ENCODE measurements at regions not wholly inside any gene's neighbourhood (a gene's known extent, or its start where the extent isn't known, plus 50 kb on each side); places are given as distances from the start of the nearest gene placed in this dataset.
"Not testable (repeated sequence)": the region's sequence is repeated elsewhere in the genome, so short reads cannot be mapped to it uniquely, and the experiment has no call there.

DNA sequence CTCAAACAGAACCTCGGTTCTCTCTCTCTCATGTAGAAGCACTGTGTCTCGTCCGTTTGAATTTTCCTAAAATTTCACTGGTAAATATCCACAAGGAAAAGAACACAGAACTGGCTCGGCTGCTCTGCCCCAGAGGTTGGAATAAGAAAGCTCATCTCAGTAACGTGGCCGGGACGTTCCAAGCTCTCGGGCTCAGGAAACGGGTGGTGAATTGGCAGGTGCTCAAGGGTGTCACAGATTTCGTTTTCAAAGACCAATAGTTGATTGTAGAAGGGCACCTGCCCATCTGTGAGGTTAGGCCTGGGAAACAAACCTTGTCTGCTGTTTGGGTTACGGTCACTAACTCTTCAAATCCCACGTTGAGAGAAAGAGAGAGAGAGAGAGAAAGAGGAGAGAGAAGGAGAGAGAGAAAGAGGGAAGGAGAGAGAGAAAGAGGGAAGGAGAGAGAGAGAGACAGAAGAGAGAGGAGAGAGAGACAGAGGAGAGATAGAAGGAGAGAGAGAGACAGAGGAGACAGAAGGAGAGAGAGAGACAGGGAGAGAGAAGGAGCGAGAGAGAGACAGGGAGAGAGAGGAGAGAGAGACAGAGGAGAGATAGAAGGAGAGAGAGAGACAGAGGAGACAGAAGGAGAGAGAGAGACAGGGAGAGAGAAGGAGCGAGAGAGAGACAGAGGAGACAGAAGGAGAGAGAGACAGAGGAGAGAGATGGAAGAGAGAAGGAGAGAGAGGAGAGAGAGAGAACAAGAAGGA lies 106.6 kb downstream of the CRLF2 start:
- in situ Hi-C loops (cut with HindIII; ENCODE audit: low pct_unique_long_range_greater_than_20kb, low sequenced_read_pairs) = no loop called here

GRCh38 chrX:1105031-1105430 lies 107.4 kb downstream of the CRLF2 start:
- in situ Hi-C loops (cut with HindIII; ENCODE audit: low pct_unique_long_range_greater_than_20kb, low sequenced_read_pairs); DNase-seq (ENCODE audit: low read depth): not testable (repeated sequence)

More for the DNA sequence above, 106.6 kb downstream of the CRLF2 start:
- no peak for DNase-seq (ENCODE audit: low read depth)

GRCh38 chrX:1103360-1103759 lies 109.1 kb downstream of the CRLF2 start:
- in situ Hi-C loops (cut with HindIII; ENCODE audit: low pct_unique_long_range_greater_than_20kb, low sequenced_read_pairs) = no loop called here
- no peak for DNase-seq (ENCODE audit: low read depth)

DNA sequence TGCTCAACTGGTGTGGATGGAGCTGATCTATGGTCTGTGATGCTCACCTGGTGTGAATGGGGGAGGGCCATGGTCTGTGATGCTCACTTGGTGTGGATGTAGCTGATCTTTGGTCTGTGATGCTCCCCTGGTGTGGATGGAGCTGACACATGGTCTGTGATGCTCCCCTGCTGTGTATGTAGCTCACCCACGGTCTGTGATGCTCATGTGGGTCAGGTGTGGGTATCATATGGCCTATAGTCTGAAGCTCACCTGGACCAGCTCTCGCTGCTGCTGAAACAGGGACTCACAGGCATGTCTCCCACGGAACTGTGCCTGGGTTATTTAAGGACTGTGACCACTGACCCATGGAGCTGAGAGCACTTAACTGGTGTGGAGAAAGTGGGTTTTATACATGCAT lies 109.7 kb downstream of the CRLF2 start:
- no peak for DNase-seq (ENCODE audit: low read depth)
- in situ Hi-C loops (cut with HindIII; ENCODE audit: low pct_unique_long_range_greater_than_20kb, low sequenced_read_pairs) = no loop called here

DNA sequence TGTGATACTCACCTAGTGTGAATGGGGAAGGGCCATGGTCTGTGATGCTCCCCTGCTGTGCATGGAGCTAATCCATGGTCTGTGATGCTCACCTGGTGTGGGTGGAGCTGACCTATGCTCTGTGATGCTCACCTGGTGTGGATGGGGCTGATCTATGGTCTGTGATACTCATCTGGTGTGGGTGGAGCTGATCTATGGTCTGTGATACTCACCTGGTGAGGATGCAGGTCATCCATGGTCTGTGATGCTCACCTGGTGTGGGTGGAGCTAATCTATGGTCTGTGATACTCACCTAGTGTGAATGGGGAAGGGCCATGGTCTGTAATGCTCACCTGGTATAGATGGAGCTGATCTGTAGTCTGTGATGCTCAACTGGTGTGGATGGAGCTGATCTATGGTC lies 110.2 kb downstream of the CRLF2 start:
- DNase-seq (ENCODE audit: low read depth); in situ Hi-C loops (cut with HindIII; ENCODE audit: low pct_unique_long_range_greater_than_20kb, low sequenced_read_pairs): not testable (repeated sequence)

GRCh38 chrX:1099146-1099770 lies 113.2 kb downstream of the CRLF2 start:
- in situ Hi-C loops (cut with HindIII; ENCODE audit: low pct_unique_long_range_greater_than_20kb, low sequenced_read_pairs) = no loop called here
- DNase-seq (ENCODE audit: low read depth) = no peak

- in situ Hi-C loops (cut with HindIII; ENCODE audit: low pct_unique_long_range_greater_than_20kb, low sequenced_read_pairs) = no loop called here
- no peak for DNase-seq (ENCODE audit: low read depth)
These were observed 115.1 kb downstream of the CRLF2 start for GRCh38 chrX:1097328-1097727.

- DNase-seq (ENCODE audit: low read depth) = no peak
- in situ Hi-C loops (cut with HindIII; ENCODE audit: low pct_unique_long_range_greater_than_20kb, low sequenced_read_pairs) = no loop called here
These were observed 117.7 kb downstream of the CRLF2 start for GRCh38 chrX:1094566-1095333.

GRCh38 chrX:1093586-1094421 lies 118.6 kb downstream of the CRLF2 start:
- in situ Hi-C loops (cut with HindIII; ENCODE audit: low pct_unique_long_range_greater_than_20kb, low sequenced_read_pairs) = no loop called here

DNA sequence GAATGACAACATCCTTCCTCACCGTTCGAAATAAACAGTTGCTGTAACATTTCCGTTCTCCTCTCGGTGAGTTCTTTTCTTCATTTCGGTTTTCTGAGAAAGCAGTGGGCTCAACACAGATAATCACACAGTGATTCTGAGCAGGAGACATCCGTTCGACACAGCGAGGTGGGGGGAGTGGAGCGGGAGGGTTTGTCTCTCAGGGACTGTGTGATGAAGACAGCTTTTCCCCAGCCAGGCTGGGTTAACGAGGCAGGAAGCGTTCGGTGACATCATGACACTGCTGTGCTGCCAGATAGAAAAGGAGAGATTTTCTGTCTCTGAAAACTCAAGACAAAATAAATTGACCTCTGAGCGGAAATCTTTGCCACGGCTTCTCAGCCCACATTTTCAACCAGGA lies 119.3 kb downstream of the CRLF2 start:
- DNase-seq (ENCODE audit: low read depth) = no peak
- in situ Hi-C loops (cut with HindIII; ENCODE audit: low pct_unique_long_range_greater_than_20kb, low sequenced_read_pairs) = no loop called here

More at GRCh38 chrX:1093586-1094421, 118.6 kb downstream of the CRLF2 start:
- no peak for DNase-seq (ENCODE audit: low read depth)

GRCh38 chrX:1086444-1087409 lies 125.7 kb downstream of the CRLF2 start:
- in situ Hi-C loops (cut with HindIII; ENCODE audit: low pct_unique_long_range_greater_than_20kb, low sequenced_read_pairs) = no loop called here
- DNase-seq (ENCODE audit: low read depth) = peak; percentile 80

DNA sequence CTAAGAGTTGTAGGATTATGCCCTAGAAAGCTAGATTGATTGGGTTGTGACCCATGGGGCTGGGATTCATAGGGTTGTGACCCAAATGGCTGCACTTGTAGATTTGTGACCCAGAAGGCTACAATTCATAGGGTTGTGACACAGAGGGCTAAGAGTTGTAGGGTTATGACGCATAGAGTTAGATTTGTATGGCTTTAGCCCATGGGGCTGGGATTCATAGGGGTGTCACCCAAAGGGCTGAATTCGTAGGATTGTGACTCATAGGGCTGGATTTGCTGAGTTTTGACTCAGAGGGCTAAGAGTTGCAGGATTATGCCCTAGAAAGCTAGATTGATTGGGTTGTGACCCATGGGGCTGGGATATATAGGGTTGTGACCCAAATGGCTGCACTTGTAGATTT lies 126.6 kb downstream of the CRLF2 start:
- DNase-seq (ENCODE audit: low read depth); in situ Hi-C loops (cut with HindIII; ENCODE audit: low pct_unique_long_range_greater_than_20kb, low sequenced_read_pairs): not testable (repeated sequence)

DNA sequence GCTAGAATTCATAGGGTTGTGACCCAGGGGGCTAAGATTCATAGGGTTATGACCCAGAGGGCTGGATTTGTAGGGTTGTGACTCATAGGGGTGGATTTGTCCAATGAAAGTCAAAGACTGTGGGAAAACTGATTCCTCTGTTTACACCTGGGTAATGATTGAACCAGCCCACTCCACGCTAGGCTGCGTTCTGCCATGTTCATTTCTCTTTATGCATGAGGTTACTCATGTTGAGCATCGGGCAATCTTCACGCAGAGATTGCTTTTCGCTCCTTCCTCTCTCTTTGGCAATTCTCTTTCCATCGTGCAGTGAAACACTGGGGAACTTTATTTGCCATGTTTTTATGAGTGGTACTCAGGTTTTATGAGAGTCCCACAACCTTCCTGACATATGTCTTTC lies 127.8 kb downstream of the CRLF2 start:
- peak; percentile 76 for DNase-seq (ENCODE audit: low read depth)
- in situ Hi-C loops (cut with HindIII; ENCODE audit: low pct_unique_long_range_greater_than_20kb, low sequenced_read_pairs) = no loop called here

DNA sequence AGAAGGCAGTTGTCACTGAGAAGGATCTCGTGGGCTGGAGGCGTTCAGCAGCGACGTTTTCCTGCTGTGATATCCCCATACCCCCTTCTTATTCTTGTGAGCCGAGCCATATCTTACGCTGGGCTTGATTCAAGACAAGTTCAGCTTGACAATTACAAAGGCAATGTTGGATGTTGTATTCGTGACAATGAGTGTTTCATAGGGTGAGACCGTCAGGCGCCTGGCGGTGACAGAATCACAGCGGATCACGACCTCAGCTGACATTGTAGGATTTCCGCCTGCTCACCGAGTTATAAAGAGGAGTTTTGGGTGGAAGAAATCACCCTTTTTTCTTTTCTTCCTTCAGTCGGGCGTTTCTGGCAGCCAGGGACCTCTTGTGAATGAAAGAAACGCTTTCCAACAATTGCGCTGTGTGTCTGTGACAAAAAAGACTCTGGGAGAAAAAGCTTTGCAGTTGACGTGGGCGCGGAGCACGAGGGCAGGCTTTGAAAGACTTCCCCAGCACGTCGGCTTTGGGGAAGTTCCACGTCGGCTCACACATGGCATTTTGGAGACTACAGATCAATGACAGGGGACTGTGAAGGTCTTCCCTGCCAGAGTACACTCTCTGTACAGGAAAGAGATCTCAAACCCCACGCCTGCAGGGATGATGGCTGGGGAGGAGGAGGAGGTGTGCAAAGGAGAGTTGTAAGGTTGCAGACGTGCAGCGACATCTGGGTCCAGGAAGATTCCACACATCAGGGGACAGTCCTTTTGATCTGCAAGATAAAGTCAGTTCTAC lies 135.4 kb downstream of the CRLF2 start:
- in situ Hi-C loops (cut with HindIII; ENCODE audit: low pct_unique_long_range_greater_than_20kb, low sequenced_read_pairs) = no loop called here
- no peak for DNase-seq (ENCODE audit: low read depth)

GRCh38 chrX:1075741-1076140 lies 136.7 kb downstream of the CRLF2 start:
- no peak for DNase-seq (ENCODE audit: low read depth)
- in situ Hi-C loops (cut with HindIII; ENCODE audit: low pct_unique_long_range_greater_than_20kb, low sequenced_read_pairs) = no loop called here

DNA sequence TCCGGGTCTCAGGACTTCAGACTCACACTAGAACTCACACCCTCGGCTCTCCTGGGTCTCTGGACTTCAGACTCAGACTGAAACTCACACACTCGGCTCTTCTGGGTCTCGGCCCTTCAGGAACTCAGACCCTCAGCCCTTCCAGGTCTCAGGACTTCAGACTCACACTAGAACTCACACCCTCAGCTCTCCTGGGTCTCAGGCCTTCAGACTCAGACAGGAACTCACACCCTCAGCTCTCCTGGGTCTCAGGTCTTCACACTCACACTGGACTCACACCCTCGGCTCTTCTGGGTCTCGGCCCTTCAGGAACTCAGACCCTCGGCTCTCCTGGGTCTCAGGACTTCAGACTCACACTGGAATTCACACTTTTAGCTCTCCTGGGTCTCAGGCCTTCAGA lies 137.3 kb downstream of the CRLF2 start:
- in situ Hi-C loops (cut with HindIII; ENCODE audit: low pct_unique_long_range_greater_than_20kb, low sequenced_read_pairs) = no loop called here
- no peak for DNase-seq (ENCODE audit: low read depth)

- in situ Hi-C loops (cut with HindIII; ENCODE audit: low pct_unique_long_range_greater_than_20kb, low sequenced_read_pairs) = no loop called here
These were observed 137.7 kb downstream of the CRLF2 start for GRCh38 chrX:1074755-1075154.

More at GRCh38 chrX:1074755-1075154, 137.7 kb downstream of the CRLF2 start:
- DNase-seq (ENCODE audit: low read depth) = no peak

Data from Caki2 (cell line).